Fibroblast of lung (primary cell): ENCODE measurements at regions not wholly inside any gene's neighbourhood (a gene's known extent, or its start where the extent isn't known, plus 50 kb on each side); places are given as distances from the start of the nearest gene placed in this dataset.

Experiments used
- DNase-seq, 2 donors: peaks; one replicate each; pipeline versions ENCODE4 v3.0.0 to v3.0.0-alpha.2; 2010; ENCODE audit warnings: low read depth in 2 of 2
- H2AFZ ChIP-seq: 2 replicates; pipeline ENCODE4 v1.5.1; 2012; ENCODE audit warnings: low read length, control low read depth, inconsistent platforms
- H3K27ac ChIP-seq: 2 replicates; pipeline ENCODE4 v1.5.1; 2011; ENCODE audit warnings: low read length, control low read depth; ENCODE audit not compliant: insufficient read depth
- H3K27me3 ChIP-seq: 2 replicates; pipeline ENCODE4 v1.5.1; 2011; ENCODE audit warnings: mild to moderate bottlenecking, low read length; ENCODE audit not compliant: control insufficient read depth, insufficient read depth
- H3K36me3 ChIP-seq: 2 replicates; pipeline ENCODE4 v1.5.1; 2011; ENCODE audit warnings: low read length; ENCODE audit not compliant: control insufficient read depth, insufficient read depth
- H3K4me1 ChIP-seq: 2 replicates; pipeline ENCODE4 v1.5.1; 2011; ENCODE audit warnings: low read length; ENCODE audit not compliant: control insufficient read depth, insufficient read depth; ENCODE audit errors: extremely low read depth
- H3K4me2 ChIP-seq: 2 replicates; pipeline ENCODE4 v1.5.1; 2011; ENCODE audit warnings: low read length, control low read depth; ENCODE audit not compliant: insufficient read depth; ENCODE audit errors: extremely low read depth
- H3K4me3 ChIP-seq, 4 experiments: fragments of 200-600 bp in 1 of 4; sonication (generic) in 1 of 4; replicated peaks in 1 of 4; 2 replicates each; pipeline ENCODE4 v1.5.1; 2011 to 2016; ENCODE audit warnings: low read length in 4 of 4, low read depth in 3 of 4, mild to moderate bottlenecking in 3 of 4, control low read depth in 2 of 4, inconsistent platforms in 1 of 4, mixed read lengths in 1 of 4; ENCODE audit not compliant: insufficient read depth in 1 of 4; ENCODE audit errors: control extremely low read depth in 1 of 4
- H3K79me2 ChIP-seq: 2 replicates; pipeline ENCODE4 v1.5.1; 2012; ENCODE audit warnings: mild to moderate bottlenecking, low read length, inconsistent platforms; ENCODE audit not compliant: control insufficient read depth, insufficient read depth
- H3K9ac ChIP-seq: 2 replicates; pipeline ENCODE4 v1.5.1; 2011; ENCODE audit warnings: mild to moderate bottlenecking, low read length, control low read depth; ENCODE audit not compliant: insufficient read depth
- H3K9me3 ChIP-seq: 2 replicates; pipeline ENCODE4 v1.5.1; 2012; ENCODE audit warnings: low read depth, low read length; ENCODE audit not compliant: control insufficient read depth, insufficient read depth
- H4K20me1 ChIP-seq: 2 replicates; pipeline ENCODE4 v1.5.1; 2011; ENCODE audit warnings: low read length; ENCODE audit not compliant: control insufficient read depth, insufficient read depth; ENCODE audit errors: extremely low read depth
- EZH2 ChIP-seq: IDR thresholded peaks from 2 replicates; pipeline ENCODE4 v1.5.1; 2012; ENCODE audit warnings: low read length, control low read depth, mild to moderate bottlenecking; ENCODE audit errors: missing control alignments
- TF ChIP-seq, protein P1 (sequence below), 2 donors: IDR thresholded peaks in 1 of 2; conservative IDR thresholded peaks in 1 of 2; 1 replicate in 1 of 2; 2 replicates in 1 of 2; pipeline ENCODE4 v1.5.1; 2011 to 2012; ENCODE audit warnings: low read length in 2 of 2, control low read depth in 1 of 2, inconsistent platforms in 1 of 2, low read depth in 1 of 2, mild to moderate bottlenecking in 1 of 2

DNA sequence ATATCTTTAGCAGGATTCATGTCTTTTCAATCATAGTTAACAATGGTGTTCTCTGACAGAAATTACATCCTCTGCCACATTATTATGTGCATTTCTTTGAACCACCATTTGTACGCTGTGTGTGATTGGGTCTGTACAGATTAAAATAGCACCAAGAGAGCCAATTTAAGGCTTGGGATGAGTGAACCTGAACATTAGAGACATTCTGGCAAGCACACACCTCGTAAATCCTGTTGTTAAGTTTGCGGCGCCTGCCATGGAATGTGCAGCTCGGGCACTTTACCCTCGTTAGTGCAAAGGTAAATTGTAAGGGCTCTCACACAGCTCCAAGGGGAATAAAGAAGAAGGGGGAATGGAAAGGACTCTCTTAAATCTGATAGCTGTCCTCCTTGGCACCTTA, 482.4 kb upstream of the DPPA4 start:
- DNase-seq = no peak
- Histone ChIP-seq H3K4me2 (no peak overlapping the region), H3K27me3 (no peaks in the 10 kb centered on the region), H3K4me1 (no peaks in the 10 kb centered on the region), H3K4me3 (no peak overlapping the region), H3K27ac (no peak overlapping the region), H4K20me1 (no peaks in the 10 kb centered on the region), H3K9me3 (no peaks in the 10 kb centered on the region), H3K9ac (no peak overlapping the region), H3K79me2 (no peaks in the 10 kb centered on the region), H3K36me3 (no peaks in the 10 kb centered on the region), H2AFZ (no peak overlapping the region)
- TF ChIP-seq EZH2 = no peak
- TF ChIP-seq, protein P1, sequence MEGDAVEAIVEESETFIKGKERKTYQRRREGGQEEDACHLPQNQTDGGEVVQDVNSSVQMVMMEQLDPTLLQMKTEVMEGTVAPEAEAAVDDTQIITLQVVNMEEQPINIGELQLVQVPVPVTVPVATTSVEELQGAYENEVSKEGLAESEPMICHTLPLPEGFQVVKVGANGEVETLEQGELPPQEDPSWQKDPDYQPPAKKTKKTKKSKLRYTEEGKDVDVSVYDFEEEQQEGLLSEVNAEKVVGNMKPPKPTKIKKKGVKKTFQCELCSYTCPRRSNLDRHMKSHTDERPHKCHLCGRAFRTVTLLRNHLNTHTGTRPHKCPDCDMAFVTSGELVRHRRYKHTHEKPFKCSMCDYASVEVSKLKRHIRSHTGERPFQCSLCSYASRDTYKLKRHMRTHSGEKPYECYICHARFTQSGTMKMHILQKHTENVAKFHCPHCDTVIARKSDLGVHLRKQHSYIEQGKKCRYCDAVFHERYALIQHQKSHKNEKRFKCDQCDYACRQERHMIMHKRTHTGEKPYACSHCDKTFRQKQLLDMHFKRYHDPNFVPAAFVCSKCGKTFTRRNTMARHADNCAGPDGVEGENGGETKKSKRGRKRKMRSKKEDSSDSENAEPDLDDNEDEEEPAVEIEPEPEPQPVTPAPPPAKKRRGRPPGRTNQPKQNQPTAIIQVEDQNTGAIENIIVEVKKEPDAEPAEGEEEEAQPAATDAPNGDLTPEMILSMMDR (conservative IDR thresholded peaks at IDR 0.05 in 1 of 2, IDR thresholded peaks at IDR 0.05 in 1 of 2; ENCODE audit: low read depth in 1 of 2, low read length in 2 of 2) = no peak

DNA sequence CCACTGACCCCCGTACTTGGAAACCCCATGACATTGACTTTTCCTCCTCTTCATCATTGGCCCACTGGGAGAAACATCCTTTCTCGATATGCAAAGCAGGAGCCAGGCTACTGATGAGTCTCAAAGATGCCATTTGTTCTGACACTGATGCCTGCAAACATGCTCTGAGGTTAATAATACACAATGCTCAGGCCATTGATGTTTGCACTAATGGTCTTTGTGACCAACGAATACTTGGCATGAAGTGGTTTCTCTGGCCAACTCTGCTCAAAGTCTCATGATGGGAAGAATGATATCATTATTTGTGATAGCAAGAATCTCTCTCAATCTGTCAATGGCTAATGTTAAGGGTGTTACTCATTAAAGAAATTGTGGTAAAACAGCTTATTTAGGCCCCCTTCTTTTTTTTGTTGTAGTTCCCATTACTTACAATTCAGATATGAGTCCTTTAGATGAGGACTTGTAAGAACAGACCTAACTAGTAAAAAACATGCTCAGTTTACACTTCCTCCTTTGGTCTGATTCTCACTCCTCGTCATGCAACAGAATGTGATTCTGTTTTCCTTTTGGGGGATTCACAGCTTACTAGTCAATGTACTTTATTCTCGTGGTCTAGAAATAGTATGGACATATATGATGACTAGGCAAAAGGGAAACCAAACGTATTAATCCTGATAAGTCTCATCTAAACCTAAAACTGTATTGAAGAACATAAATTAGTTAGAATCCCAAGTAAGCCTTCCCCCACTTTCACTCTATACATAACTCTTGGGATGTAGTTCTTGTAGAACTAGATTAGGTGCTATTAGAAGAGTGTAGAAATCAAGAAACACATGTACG, 488.8 kb upstream of the DPPA4 start:
- no peak overlapping the region for H3K9ac ChIP-seq
- no peaks in the 10 kb centered on the region for H3K4me1 ChIP-seq
- H2AFZ ChIP-seq = no peak overlapping the region
- H3K4me3 ChIP-seq = no peak overlapping the region
- no peaks in the 10 kb centered on the region for H3K27me3 ChIP-seq
- no peak overlapping the region for H3K27ac ChIP-seq
- TF ChIP-seq EZH2 = no peak
- TF ChIP-seq, protein P1 (conservative IDR thresholded peaks at IDR 0.05 in 1 of 2, IDR thresholded peaks at IDR 0.05 in 1 of 2; ENCODE audit: low read depth in 1 of 2, low read length in 2 of 2) = no peak
- no peak overlapping the region for H3K4me2 ChIP-seq
- H4K20me1 ChIP-seq = no peaks in the 10 kb centered on the region
- no peak for DNase-seq
- H3K79me2 ChIP-seq = no peaks in the 10 kb centered on the region
- no peaks in the 10 kb centered on the region for H3K36me3 ChIP-seq
- H3K9me3 ChIP-seq = no peaks in the 10 kb centered on the region

DNA sequence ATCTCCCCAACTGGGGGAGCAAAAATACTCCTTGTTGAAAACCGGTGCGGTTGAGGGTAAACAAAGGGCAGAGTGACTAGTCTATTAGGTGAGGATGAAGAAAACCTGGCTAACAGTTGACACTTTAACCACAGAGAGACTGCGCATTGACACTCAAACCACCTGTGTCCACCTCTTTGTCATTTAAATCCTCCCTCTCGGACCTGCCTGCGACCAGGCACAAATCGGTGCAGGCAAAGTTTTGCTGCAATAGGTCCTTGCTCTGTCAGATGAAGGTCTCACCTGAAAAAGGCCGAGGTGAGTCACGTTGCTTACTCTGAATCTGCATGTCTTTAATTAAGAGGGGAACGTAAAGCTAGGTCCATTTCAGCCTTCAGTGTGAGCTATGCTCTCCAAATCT, 494.1 kb upstream of the DPPA4 start:
- TF ChIP-seq, protein P1 (conservative IDR thresholded peaks at IDR 0.05 in 1 of 2, IDR thresholded peaks at IDR 0.05 in 1 of 2; ENCODE audit: low read depth in 1 of 2, low read length in 2 of 2) = no peak
- no peak for TF ChIP-seq EZH2
- no peaks in the 10 kb centered on the region for H3K79me2 ChIP-seq
- no peaks in the 10 kb centered on the region for H3K27me3 ChIP-seq
- H3K9ac ChIP-seq = no peak overlapping the region
- no peaks in the 10 kb centered on the region for H3K9me3 ChIP-seq
- H3K4me1 ChIP-seq = no peaks in the 10 kb centered on the region
- no peak for DNase-seq
- no peak overlapping the region for H2AFZ ChIP-seq
- H3K27ac ChIP-seq = no peak overlapping the region
- no peaks in the 10 kb centered on the region for H3K36me3 ChIP-seq
- H3K4me3 ChIP-seq = no peak overlapping the region
- no peaks in the 10 kb centered on the region for H4K20me1 ChIP-seq
- no peak overlapping the region for H3K4me2 ChIP-seq
